NT2/D1 (cell line): ENCODE measurements at regions not wholly inside any gene's neighbourhood (a gene's known extent, or its start where the extent isn't known, plus 50 kb on each side); places are given as distances from the start of the nearest gene placed in this dataset.

Source experiments
- SUZ12 ChIP-seq: IDR thresholded peaks from 2 replicates; pipeline ENCODE4 v1.6.1; 2011; ENCODE audit not compliant: insufficient read length, insufficient read depth; ENCODE audit errors: extremely low read depth
- YY1 ChIP-seq: IDR thresholded peaks from 2 replicates; pipeline ENCODE4 v1.6.1; 2011; ENCODE audit not compliant: insufficient read length, insufficient read depth

DNA sequence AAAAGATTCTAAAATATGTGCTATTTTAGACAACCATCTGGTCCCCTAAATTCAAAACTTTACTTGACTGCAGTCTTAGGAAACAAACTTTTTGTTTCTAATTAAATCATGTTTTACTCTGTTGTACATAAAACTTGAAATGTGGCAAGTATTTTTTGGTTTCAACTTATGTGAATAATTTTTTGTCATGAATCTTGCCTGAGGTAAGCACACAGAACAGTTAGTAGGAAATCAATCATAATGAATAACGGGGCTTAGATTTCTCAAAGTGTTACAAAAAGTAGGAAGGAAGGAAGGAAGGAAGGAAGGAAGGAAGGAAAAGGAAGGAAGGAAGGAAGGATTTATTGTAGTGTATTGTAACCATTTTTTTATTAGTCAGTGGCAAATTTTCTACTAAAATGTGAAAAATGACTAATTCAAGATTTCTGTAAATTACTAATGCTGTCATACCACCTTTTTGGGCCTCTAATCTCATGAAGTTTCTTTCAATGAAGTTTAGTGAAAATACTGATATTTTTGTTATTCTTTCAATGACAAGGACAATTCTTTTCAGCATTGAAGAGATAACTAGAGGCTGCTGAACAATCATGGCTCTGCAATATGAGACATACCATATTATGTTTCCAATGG lies 1689.2 kb downstream of the OTOL1 start:
- TF ChIP-seq YY1: no peak
- TF ChIP-seq SUZ12: no peak
